ENCODE measurements at regions not wholly inside any gene's neighbourhood (a gene's known extent, or its start where the extent isn't known, plus 50 kb on each side); places are given as distances from the start of the nearest gene placed in this dataset.
"Not testable (repeated sequence)": the region's sequence is repeated elsewhere in the genome, so short reads cannot be mapped to it uniquely, and the experiment has no call there.

DNA sequence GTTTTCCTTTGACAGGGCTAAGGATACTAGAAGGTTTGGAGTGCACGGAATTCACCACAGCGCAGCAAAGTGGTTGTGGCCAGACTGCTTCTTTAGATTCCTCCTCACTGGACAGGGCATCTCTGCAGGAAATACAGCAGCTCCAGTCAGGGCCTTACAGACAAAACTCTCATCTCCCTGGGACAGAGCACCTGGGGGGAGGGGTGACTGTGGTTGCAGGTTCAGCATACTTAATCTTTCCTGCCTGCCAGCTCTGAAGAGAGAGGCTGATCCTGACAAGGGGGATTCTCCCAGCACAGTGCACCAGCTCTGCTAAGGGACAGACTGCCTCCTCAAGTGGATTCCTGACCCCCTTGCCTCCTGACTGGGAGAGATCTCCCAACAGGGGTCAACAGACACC is 1257.9 kb downstream of the NXPH1 start:
- no peak overlapping the region for H3K4me3 ChIP-seq (ENCODE audit: low read depth, low read length)
- no peak for TF ChIP-seq CTCF (IDR thresholded peaks at IDR 0.05; ENCODE audit: borderline replicate concordance, insufficient read depth, low read depth, low read length)

- H3K4me3 ChIP-seq (ENCODE audit: low read depth, low read length), result no peak overlapping the region
- TF ChIP-seq CTCF (IDR thresholded peaks at IDR 0.05; ENCODE audit: borderline replicate concordance, insufficient read depth, low read depth, low read length), result no peak
Observed at GRCh38 chr7:9698375-9698774, 1265.0 kb downstream of the NXPH1 start.

DNA sequence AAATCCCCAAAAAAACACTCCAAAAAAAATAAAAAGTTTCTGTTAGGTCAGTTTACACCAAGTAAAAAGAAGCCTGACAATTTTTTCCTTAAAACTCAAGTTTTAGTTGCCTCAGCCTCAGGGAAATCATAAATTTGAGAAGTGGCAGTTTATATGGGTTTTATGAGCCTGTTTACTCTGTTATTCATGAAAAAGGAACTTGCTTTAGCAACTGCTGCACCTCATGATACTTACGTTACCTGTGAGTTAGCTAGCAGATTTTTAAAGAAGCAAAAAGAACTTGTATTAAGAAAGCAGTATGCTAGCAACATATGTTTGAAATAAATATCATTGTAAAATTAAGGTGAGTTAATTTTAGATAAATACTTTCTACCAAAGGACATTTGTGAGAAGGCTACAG is 1264.5 kb upstream of the PHF14 start:
- TF ChIP-seq CTCF (IDR thresholded peaks at IDR 0.05; ENCODE audit: borderline replicate concordance, insufficient read depth, low read depth, low read length), result no peak

GRCh38 chr7:9711259-9711918 is 1262.3 kb upstream of the PHF14 start:
- TF ChIP-seq CTCF (IDR thresholded peaks at IDR 0.05; ENCODE audit: borderline replicate concordance, insufficient read depth, low read depth, low read length), result no peak
- H3K4me3 ChIP-seq (ENCODE audit: low read depth, low read length), result no peak overlapping the region

More for the DNA sequence above, 1264.5 kb upstream of the PHF14 start:
- H3K4me3 ChIP-seq (ENCODE audit: low read depth, low read length), result no peak overlapping the region

GRCh38 chr7:9718071-9718661 is 1255.5 kb upstream of the PHF14 start:
- H3K4me3 ChIP-seq (ENCODE audit: low read depth, low read length), result no peak overlapping the region
- no peak for TF ChIP-seq CTCF (IDR thresholded peaks at IDR 0.05; ENCODE audit: borderline replicate concordance, insufficient read depth, low read depth, low read length)

- TF ChIP-seq CTCF (IDR thresholded peaks at IDR 0.05; ENCODE audit: borderline replicate concordance, insufficient read depth, low read depth, low read length), result no peak
- H3K4me3 ChIP-seq (ENCODE audit: low read depth, low read length), result no peak overlapping the region
Observed at GRCh38 chr7:9719303-9719702, 1254.4 kb upstream of the PHF14 start.

GRCh38 chr7:9719721-9720120 is 1254.0 kb upstream of the PHF14 start:
- H3K4me3 ChIP-seq (ENCODE audit: low read depth, low read length), result no peak overlapping the region
- TF ChIP-seq CTCF (IDR thresholded peaks at IDR 0.05; ENCODE audit: borderline replicate concordance, insufficient read depth, low read depth, low read length), result no peak

DNA sequence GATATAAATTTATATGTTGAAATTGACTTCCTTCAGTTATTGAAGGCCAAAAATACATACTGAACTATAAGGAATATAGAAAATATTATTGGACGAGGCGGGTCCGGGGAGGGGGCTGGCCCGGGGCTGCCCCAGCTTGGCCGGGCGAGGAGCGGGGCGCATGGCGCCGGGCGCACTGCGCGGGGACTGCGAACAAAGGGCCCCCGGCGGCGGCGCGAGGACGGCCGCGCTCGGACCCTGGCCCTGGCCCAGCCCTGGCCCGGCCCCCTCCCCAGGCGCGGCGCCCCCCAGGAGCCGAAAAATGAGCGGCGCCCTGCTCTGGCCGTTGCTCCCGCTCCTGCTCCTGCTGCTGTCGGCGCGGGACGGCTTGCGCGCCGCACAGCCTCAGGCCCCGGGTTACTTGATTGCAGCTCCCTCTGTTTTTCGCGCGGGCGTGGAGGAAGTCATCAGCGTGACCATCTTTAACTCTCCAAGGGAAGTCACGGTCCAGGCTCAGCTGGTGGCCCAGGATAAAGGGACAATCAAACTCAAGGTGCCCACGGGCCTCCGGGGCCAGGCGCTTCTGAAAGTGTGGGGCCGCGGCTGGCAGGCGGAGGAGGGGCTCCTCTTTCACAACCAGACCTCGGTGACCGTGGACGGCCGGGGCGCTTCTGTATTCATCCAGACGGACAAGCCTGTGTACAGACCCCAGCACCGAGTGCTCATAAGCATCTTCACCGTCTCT is 1247.6 kb upstream of the PHF14 start:
- H3K4me3 ChIP-seq (ENCODE audit: low read depth, low read length), result not testable (repeated sequence)

DNA sequence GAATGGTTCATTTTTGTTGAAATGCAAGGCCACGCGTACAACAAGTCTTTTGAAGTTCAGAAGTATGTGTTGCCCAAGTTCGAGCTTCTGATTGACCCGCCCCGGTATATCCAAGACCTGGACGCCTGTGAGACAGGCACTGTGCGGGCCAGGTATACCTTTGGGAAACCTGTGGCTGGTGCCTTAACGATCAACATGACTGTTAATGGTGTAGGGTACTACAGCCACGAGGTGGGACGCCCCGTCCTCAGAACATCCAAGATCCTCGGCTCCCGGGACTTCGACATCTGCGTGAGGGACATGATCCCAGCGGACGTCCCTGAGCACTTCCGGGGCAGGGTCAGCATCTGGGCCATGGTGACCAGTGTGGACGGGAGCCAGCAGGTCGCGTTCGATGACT is 1246.9 kb upstream of the PHF14 start:
- not testable (repeated sequence) for H3K4me3 ChIP-seq (ENCODE audit: low read depth, low read length)

DNA sequence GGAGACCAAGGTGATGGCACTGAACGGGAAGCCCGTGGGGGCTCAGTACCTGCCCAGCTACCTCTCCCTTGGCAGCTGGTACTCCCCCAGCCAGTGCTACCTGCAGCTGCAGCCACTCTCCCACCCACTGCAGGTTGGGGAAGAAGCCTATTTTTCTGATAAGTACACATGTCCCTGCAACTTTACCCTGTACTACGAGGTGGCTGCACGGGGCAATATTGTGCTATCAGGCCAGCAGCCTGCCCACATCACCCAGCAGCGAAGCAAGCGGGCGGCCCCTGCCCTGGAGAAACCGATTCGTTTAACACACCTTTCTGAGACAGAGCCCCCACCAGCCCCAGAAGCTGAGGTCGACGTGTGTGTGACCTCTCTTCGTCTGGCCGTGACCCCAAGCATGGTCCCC is 1246.2 kb upstream of the PHF14 start:
- not testable (repeated sequence) for H3K4me3 ChIP-seq (ENCODE audit: low read depth, low read length)
